Femur (tissue), 1 donor: ENCODE measurements at regions not wholly inside any gene's neighbourhood (a gene's known extent, or its start where the extent isn't known, plus 50 kb on each side); places are given as distances from the start of the nearest gene placed in this dataset.
"Not testable (repeated sequence)": the region's sequence is repeated elsewhere in the genome, so short reads cannot be mapped to it uniquely, and the experiment has no call there.

Source experiments
- DNase-seq: peaks from one replicate; pipeline ENCODE4 v3.0.0-alpha.2; 2017

GRCh38 chr2:105567996-105568494 lies 169.2 kb upstream of the FHL2 start:
- DNase-seq, result no peak

DNA sequence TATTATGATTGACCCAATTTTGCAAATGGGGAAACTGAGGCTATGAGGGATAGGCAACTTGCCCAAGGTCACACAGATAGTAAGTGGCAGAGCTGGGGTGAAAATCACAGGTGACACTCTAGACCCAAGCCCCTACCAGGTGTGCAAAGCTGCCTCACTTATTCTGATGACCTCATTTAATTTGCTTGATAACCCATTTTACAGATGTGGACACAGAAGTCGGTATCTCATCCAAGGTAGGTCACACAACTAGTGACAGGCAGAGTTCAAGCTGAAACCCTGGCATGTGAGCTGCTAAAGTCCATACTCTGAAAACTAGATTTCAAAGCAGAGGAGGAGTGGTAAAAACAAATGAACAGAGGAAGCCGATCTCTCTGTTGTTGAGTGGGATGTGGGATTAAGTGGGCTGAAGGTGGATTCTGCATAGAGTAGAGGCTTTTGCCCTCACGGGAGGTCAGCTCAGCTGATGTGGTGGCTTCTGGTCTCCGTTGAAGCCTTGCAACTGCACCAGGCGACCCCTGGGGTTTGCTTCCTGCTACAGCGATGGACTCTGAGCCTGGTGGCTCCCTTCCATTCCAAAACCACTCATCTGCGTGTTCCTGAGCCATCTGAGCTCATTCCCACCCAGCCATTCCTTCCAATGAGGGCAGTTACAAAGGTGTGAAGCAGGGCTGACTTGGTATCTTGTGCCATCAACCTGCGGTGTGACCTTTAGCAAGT lies 164.3 kb upstream of the FHL2 start:
- DNase-seq, result no peak

- DNase-seq, result no peak
These were observed 162.6 kb upstream of the FHL2 start for GRCh38 chr2:105561401-105561800.

- DNase-seq, result no peak
These were observed 161.3 kb upstream of the FHL2 start for GRCh38 chr2:105560157-105560556.

GRCh38 chr2:105557021-105557920 lies 158.4 kb upstream of the FHL2 start:
- DNase-seq, result no peak

- no peak for DNase-seq
These were observed 157.5 kb upstream of the FHL2 start for GRCh38 chr2:105556366-105556765.

DNA sequence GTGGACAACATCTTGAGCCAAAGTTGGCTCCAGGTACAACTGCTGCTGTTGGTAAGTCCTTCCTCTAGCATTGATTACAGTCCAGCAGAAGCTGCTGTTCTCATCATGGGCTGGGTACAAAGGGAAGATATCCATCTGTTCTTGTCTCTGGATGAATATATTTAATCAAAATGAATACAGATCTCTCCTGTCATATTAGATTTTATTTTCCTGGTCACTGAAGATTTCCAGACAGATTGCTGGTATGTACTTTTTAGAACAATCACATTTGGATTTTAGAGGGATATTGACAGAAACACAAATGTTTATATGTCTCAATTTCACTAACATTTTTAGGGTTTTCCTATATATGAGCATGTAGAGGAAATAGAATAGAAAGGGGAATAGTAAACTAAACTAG lies 155.4 kb upstream of the FHL2 start:
- DNase-seq, result no peak

GRCh38 chr2:105553538-105554196 lies 154.8 kb upstream of the FHL2 start:
- DNase-seq, result no peak

GRCh38 chr2:105546628-105546974 lies 147.8 kb upstream of the FHL2 start:
- DNase-seq, result no peak

- DNase-seq, result peak; percentile 76
These were observed 147.1 kb upstream of the FHL2 start for GRCh38 chr2:105545730-105546627.

DNA sequence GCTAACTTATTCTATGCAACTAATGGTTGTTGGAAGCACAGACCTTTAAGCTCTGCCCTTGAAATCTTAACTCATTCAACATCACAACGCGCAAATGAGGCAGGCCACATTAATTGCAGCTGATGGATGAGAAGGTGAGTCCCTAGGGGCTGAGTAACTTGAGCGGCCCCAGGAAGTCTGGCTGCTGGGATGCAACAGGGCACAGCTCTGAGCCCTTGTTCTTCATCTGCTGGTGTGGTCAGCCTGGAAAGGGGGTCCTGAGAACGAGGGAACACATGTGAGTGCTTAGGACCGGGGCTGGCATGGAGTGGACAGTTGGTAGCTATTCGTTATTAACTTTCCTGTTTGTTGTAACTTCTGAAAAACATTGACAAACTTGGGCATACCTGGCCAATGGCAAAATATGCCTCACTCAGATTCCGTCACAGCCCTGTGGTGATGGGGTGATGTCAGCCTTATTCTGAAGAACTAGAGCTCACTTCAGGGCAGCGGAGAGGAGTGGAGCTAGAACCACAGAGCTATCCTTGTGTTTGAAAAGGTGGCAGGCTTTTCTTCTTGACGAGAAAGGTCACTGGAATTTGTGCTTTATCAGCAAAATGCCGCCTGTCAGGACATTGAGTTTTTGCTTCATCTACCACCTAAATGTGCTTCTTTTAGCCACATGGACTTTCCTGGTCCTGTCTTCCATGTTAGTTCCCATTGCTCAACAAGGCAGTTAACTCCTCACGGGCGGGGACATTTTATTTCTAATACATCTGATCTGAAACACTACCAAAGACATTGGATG lies 145.9 kb upstream of the FHL2 start:
- DNase-seq, result no peak

DNA sequence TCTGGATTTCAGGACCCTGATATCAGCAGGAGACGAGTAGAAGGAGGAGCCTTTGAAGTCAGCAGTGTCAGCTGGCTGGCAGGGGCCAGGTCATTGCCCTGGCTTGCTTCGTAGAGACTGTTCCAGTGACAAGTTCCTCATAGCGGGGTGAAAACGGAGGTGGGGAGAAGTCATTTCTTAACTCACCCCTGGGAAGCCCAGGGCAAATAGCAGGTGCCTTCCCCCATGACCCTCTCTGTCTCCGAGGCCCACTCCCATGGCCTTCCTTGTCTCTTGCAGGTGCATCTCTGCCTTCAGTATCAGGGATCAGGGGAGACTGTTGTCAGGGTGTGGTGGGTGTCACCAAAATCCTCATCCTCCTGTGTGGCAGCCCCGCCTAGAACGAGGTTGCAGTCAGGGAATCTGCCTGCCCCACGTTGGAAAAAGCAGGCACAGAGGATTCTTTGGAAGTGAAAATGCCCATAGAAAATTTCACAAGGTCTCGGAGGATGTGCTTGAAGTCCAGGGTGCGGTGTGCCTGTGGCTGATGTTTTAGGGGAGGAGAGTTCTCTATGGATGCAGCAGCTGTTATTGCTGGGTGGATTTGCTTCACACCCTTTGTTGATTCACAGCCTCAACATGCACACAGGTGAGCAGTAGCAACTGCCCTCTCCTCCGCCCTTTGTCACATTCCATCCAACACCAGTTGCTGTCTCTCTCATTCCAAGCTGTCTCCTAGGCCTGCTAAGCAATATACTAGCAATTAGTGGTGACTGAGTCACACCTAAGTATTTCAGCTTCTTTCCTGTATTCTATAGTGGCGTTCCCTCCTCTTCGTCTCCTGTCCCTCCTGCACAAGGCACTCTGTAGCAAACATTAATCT lies 142.6 kb upstream of the FHL2 start:
- DNase-seq, result no peak

DNA sequence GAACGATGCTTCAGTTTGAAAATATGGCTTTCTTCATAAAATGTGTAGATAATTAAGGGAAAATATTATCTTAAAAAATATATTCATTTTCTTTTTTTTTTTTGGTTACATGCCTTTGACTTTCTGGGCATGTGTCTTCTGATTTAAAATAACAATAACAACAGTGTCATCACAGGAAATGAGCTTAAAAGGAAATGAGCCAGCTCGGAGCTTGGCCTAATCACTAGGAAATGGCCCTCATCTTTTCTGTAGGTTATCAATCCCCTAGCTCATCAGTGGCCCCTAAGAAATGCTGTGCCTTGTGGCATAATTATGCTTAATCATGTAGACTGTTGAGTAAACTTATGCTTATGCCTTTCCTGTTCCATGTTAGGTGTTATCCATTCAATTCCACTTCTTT lies 141.8 kb upstream of the FHL2 start:
- DNase-seq, result no peak

DNA sequence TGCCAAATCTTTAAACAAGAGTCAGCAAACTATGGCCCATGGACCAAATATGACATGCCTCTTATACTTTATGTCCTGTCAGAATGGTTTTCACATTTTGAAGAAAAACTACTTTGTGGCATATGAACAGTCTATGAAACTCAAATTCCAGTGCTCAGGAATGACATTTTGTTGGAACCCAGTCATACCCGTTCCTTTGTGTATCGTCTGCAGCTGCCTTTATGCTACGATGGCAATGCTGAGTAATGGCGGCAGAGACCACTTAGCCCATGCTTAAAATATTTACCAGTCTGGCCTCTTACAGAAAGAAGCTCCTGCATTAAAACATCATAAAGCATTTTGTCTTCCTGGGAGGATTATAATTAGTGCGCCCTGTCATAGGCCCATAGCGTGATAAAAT lies 140.5 kb upstream of the FHL2 start:
- DNase-seq, result no peak

DNA sequence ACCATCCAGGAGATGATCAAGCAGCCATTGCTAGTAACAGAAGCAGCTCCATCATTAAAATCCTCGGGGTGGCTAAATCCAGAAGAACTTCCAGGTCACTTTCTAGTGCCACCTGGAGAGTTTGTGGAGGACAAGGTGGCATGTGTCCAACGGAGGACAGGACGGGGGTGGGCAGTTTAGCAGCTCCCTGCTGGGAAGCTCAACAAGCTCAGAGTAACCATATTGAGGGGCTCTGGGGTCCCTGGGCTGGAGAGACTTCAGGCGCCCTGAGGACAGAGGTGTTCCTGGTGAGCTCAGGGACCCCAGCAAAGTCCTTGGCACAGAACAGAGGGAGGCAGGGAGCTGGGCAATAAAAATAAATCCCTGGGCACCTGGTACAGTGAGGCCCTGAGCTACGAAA lies 140.0 kb upstream of the FHL2 start:
- DNase-seq, result no peak

DNA sequence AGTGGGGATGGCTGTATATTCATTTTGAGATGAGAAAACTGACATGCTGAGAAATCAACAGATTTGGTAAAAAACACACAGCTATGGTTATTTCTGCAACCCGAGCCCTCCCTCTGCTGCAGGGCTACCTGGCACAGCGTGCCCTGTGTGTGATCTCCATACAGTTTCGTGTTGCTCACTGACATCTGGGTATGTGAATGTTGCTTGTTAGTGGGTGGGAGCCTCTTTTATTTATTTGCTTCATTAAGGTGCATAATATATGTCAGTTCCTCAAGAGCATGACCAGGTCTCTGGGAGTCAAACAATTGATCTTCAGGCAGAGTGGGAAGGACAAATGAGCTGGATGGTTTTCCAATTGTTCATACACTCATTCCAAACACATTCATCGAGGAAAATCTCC lies 139.1 kb upstream of the FHL2 start:
- DNase-seq, result no peak

- DNase-seq, result no peak
These were observed 138.6 kb upstream of the FHL2 start for GRCh38 chr2:105537466-105537865.

DNA sequence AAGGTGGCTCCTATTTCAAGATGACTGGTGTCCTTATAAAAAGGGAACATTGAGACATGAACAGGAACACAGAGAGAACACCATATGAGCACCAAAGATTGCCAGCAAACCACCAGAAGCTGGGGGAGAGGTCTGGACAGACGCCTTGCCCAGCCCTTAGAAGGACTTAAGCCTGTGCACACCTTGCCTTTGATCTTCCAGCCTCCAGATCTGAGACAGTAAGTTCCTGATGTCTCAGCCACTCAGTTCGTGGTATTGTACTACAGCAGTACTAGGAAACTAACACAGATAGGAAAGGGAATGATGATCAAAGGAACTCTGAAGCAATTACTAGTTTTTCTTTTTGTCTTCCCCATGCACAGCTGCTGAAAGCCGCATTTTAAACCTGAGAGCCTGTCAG lies 137.3 kb upstream of the FHL2 start:
- DNase-seq, result no peak

DNA sequence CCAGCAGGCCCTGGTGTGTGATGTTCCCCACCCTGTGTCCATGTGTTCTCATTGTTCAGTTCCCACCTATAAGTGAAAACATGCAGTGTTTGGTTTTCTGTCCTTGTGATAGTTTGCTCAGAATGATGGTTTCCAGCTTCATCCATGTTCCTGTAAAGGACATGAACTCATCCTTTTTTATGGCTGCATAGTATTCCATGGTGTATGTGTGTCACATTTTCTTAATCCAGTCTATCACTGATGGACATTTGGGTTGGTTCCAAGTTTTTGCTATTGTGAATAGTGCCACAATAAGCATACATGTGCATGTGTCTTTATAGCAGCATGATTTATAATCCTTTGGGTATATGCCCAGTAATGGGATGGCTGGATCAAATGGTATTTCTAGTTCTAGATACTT lies 130.4 kb upstream of the FHL2 start:
- DNase-seq, result not testable (repeated sequence)

DNA sequence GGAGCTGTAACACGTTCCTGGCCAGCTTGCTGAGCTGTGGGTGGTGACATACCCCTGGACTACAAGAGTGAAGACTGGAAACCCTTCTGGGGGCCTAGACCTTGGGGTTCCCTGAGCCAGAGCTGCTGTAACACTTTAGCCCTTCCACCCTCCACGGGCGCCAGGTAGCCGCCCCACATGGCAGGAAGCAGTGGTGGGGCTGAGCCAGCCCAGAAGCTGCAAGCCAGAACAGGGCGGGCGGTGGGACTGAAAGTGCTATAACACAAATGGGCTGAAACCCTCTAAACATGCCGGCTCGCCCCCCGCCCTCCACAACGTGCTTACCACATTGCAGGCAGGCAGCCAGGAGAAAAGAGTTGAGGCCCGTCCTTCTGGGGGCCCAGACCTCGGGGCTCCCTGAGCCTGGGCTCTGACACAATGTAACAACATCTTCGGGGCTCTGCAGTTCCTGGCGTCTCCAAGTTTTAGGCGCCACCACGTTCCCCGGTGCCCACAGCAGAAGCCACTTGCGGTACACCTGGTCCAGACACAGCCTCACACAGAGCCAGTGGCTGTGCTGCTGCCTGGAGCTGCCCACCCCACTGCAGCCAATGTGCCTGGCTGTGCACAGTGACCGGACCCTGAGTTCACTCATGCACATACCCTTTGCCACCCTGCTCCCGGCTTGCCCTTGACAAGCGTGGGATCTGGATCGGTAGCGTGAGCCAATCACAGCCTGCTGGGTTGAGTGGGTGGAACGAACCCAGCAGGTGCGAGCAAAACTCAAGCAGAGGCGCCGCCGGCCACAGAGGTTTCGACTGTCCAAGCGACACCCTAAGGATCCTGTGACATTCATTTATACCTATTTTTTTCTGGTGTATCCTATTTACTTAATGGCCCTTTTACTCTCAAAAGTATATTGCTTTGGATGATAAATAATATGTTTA lies 127.4 kb upstream of the FHL2 start:
- no peak for DNase-seq
